Gastroesophageal sphincter (tissue), 3 donors: ENCODE measurements at regions not wholly inside any gene's neighbourhood (a gene's known extent, or its start where the extent isn't known, plus 50 kb on each side); places are given as distances from the start of the nearest gene placed in this dataset.

ENCODE experiments used
- CTCF ChIP-seq, 4 experiments: fragments of 200-600 bp in 2 of 4; fragments of 450-650 bp in 2 of 4; sonication (generic) in 1 of 4; IDR thresholded peaks; one replicate each; pipeline ENCODE4 v1.5.1; 2017 to 2019; ENCODE audit warnings: antibody characterized with exemption in 4 of 4, mild to moderate bottlenecking in 2 of 4, moderate library complexity in 2 of 4
- POLR2A ChIP-seq, 2 donors: fragments of 450-650 bp; IDR thresholded peaks; one replicate each; pipeline ENCODE4 v1.6.1; 2017; ENCODE audit warnings: antibody characterized with exemption in 2 of 2, mild to moderate bottlenecking in 2 of 2, moderate library complexity in 1 of 2

- TF ChIP-seq CTCF (IDR thresholded peaks at IDR 0.05), result no peak
- TF ChIP-seq POLR2A (IDR thresholded peaks at IDR 0.05), result no peak
These were observed 115.3 kb upstream of the NAP1L1 start for GRCh38 chr12:76199808-76200207.
